ENCODE measurements at regions not wholly inside any gene's neighbourhood (a gene's known extent, or its start where the extent isn't known, plus 50 kb on each side); places are given as distances from the start of the nearest gene placed in this dataset.

DNA sequence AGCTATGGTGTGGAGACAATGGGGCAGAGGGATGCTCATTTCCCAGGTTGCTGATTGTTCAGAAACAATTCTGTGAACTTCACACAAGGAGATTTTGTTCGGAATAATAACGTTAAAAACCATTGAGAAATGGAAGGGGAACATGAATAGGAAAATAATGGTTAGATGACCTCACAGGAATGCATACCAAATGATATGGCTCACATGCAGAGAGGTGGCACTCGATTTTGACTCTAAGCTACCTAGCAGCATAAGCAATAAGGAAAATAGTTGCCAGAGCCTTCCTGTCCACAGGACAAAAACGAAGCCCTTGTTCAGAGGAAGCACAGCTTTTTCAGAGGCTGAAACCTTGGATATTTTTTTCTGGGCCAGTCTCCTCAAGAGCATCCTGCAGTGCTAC lies 293.1 kb downstream of the ZEB1 start:
- Histone ChIP-seq H3K4me1 (ENCODE audit: control insufficient read depth, low read length) (no peaks in the 10 kb centered on the region), H3F3A (ENCODE audit: control insufficient read depth, insufficient read depth) (no peaks in the 10 kb centered on the region), H3K79me2 (ENCODE audit: control insufficient read depth, low read length) (no peaks in the 10 kb centered on the region), H3K27ac (ENCODE audit: low read depth, low read length) (no peak overlapping the region), H3K9me3 (ENCODE audit: control insufficient read depth, insufficient read depth, low read length) (no peaks in the 10 kb centered on the region), H3K4me3 (ENCODE audit: low read length) (no peak overlapping the region), H4K20me1 (ENCODE audit: control insufficient read depth, insufficient read depth, low read depth, low read length) (no peaks in the 10 kb centered on the region), H3K36me3 (ENCODE audit: control insufficient read depth, low read length) (no peaks in the 10 kb centered on the region), H3K9me2 (replicated peaks; ENCODE audit: control insufficient read depth, low read length) (no peaks in the 10 kb centered on the region), H3K4me2 (ENCODE audit: low read length) (no peak overlapping the region), H3K27me3 (ENCODE audit: control insufficient read depth, low read length) (0 out of 2 replicates have a peak, but pooled peaks cover 13% of the 10 kb centered on the region)
- TF ChIP-seq EZH2phosphoT487 (IDR thresholded peaks at IDR 0.05; ENCODE audit: borderline replicate concordance, low read length), result no peak
- TF ChIP-seq, protein P1, sequence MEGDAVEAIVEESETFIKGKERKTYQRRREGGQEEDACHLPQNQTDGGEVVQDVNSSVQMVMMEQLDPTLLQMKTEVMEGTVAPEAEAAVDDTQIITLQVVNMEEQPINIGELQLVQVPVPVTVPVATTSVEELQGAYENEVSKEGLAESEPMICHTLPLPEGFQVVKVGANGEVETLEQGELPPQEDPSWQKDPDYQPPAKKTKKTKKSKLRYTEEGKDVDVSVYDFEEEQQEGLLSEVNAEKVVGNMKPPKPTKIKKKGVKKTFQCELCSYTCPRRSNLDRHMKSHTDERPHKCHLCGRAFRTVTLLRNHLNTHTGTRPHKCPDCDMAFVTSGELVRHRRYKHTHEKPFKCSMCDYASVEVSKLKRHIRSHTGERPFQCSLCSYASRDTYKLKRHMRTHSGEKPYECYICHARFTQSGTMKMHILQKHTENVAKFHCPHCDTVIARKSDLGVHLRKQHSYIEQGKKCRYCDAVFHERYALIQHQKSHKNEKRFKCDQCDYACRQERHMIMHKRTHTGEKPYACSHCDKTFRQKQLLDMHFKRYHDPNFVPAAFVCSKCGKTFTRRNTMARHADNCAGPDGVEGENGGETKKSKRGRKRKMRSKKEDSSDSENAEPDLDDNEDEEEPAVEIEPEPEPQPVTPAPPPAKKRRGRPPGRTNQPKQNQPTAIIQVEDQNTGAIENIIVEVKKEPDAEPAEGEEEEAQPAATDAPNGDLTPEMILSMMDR (IDR thresholded peaks at IDR 0.05; ENCODE audit: low read depth, low read length, poor library complexity, severe bottlenecking), result no peak

DNA sequence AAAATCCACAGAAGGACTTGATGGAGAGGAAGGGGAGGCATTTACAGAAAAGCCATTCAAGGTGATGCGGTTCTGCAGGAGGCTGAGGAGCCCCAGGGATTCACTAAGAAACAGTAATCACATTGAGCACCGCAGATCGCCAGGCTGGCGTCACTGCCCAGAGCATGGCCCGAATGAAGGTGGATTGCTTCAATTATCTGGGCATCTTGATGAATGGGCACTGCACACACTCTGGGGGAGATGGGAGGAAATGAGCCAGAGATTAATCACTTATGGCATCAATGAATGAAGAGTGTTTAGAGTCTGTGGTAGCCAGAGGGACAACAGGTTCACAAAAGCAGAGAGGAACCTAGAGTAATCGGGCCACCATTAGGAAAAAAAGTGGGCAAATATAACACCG lies 292.1 kb downstream of the ZEB1 start:
- Histone ChIP-seq H3K4me3 (ENCODE audit: low read length) (no peak overlapping the region), H4K20me1 (ENCODE audit: control insufficient read depth, insufficient read depth, low read depth, low read length) (no peaks in the 10 kb centered on the region), H3K36me3 (ENCODE audit: control insufficient read depth, low read length) (no peaks in the 10 kb centered on the region), H3K4me2 (ENCODE audit: low read length) (no peak overlapping the region), H3K79me2 (ENCODE audit: control insufficient read depth, low read length) (no peaks in the 10 kb centered on the region), H3K27me3 (ENCODE audit: control insufficient read depth, low read length) (0 out of 2 replicates have a peak, but pooled peaks cover 13% of the 10 kb centered on the region), H3K27ac (ENCODE audit: low read depth, low read length) (no peak overlapping the region), H3K9me2 (replicated peaks; ENCODE audit: control insufficient read depth, low read length) (no peaks in the 10 kb centered on the region), H3K9me3 (ENCODE audit: control insufficient read depth, insufficient read depth, low read length) (no peaks in the 10 kb centered on the region), H3F3A (ENCODE audit: control insufficient read depth, insufficient read depth) (no peaks in the 10 kb centered on the region), H3K4me1 (ENCODE audit: control insufficient read depth, low read length) (no peaks in the 10 kb centered on the region)
- TF ChIP-seq EZH2phosphoT487 (IDR thresholded peaks at IDR 0.05; ENCODE audit: borderline replicate concordance, low read length), result no peak
- TF ChIP-seq, protein P1 (IDR thresholded peaks at IDR 0.05; ENCODE audit: low read depth, low read length, poor library complexity, severe bottlenecking), result no peak

DNA sequence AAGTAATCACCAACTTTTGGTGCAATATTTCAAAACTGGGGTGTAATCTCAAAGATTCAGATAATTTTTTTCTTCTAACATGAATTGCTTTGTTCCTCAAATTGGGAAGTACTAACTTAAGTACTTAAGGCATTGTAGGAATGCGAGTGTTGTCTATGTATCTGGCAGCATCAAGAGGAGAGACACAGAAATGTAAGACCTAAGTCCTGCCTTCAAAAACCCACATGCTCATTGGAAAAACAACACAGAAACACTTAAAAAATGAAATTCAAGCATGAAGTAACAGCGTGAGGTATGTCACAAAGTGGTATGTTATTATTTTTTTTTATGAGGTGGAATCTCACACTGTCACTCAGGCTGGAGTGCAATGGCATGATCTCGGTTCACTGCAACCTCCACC lies 288.5 kb downstream of the ZEB1 start:
- Histone ChIP-seq H3K27me3 (ENCODE audit: control insufficient read depth, low read length) (0 out of 2 replicates have a peak, but pooled peaks cover 4% of the 10 kb centered on the region), H3K9me2 (replicated peaks; ENCODE audit: control insufficient read depth, low read length) (no peaks in the 10 kb centered on the region), H4K20me1 (ENCODE audit: control insufficient read depth, insufficient read depth, low read depth, low read length) (no peaks in the 10 kb centered on the region), H3K79me2 (ENCODE audit: control insufficient read depth, low read length) (no peaks in the 10 kb centered on the region), H3K4me1 (ENCODE audit: control insufficient read depth, low read length) (0 out of 2 replicates have a peak, but pooled peaks cover 3% of the 10 kb centered on the region), H3K27ac (ENCODE audit: low read depth, low read length) (no peak overlapping the region), H3K9me3 (ENCODE audit: control insufficient read depth, insufficient read depth, low read length) (no peaks in the 10 kb centered on the region; the same call in 1 of the 2 replicates), H3K4me2 (ENCODE audit: low read length) (no peak overlapping the region), H3K4me3 (ENCODE audit: low read length) (no peak overlapping the region), H3K36me3 (ENCODE audit: control insufficient read depth, low read length) (no peaks in the 10 kb centered on the region), H3F3A (ENCODE audit: control insufficient read depth, insufficient read depth) (no peaks in the 10 kb centered on the region)
- TF ChIP-seq EZH2phosphoT487 (IDR thresholded peaks at IDR 0.05; ENCODE audit: borderline replicate concordance, low read length), result no peak
- TF ChIP-seq, protein P1 (IDR thresholded peaks at IDR 0.05; ENCODE audit: low read depth, low read length, poor library complexity, severe bottlenecking), result no peak
